NCI-H187 (cell line): ENCODE measurements at regions not wholly inside any gene's neighbourhood (a gene's known extent, or its start where the extent isn't known, plus 50 kb on each side); places are given as distances from the start of the nearest gene placed in this dataset.
A peak's percentile ranks its signal among the peaks of the same experiment; 100 is the strongest.

Experiments
- DNase-seq, 2 experiments: peaks; one replicate each; lab custom pipeline; 2025; lab: John Stamatoyannopoulos, UW

DNA sequence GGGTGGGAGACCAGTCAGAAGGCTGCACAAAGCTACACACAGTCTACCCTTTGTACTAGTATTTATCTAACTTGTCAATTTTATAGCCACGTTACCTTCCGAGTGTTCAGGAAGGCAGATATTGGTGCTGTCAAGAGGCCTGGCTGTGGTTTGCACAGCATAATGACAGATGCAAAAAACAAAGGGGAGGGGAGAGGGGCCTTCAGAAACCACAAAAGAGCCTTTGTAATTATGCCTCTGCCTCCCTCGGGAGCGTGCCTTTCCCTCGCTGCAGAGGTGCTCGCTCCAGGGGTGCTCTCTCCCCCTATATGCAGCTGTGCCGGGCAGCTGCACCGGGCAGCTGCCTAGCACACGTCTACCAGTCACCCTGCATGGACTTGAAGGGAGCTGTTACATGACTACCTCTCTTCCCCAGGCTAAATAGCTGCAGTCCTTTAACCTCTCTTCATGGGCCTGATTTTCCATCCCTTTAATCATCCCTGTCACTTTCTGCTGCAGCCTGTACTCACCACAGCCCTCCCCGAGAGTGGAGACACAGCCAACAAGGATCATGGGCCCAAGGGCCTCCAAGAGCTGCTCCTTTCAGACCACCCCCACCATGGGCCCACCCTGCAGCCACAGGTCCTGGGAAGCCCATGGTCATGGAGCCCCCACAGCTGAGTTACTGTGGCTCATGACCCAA lies 168.4 kb upstream of the PKDCC start:
- peak; percentile 58 to 77 for DNase-seq

DNA sequence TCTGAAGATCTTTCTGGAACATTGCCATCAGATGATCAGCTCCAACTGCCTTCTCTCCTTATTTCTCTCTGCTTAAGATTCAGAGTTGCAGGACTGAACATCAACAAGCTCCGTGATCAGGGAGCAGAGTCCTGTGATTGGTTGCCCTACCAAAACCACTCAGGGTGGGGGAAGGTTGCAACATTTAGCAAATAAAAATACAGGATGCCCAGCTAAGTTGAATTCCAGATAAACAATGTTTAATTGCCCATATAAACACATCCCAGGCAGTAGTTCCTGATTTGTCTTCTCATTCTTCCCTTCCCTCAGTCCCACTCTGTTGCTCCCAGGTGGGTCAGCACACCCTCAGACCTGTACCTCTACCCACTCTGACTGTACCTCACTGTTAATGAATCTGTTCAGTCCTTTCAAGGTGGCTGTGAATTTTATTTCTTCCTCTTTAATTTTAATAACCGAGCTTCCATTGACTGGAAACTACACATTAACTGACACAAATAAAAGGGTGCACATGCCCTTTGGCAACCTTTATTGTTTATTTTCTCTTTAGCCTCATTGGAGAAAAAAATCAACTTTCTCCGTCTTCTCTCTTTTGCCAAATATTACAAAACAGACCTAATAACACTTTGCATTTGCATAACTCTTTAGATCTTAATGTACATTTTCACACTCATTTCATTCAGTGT lies 167.1 kb upstream of the PKDCC start:
- DNase-seq = no peak

DNA sequence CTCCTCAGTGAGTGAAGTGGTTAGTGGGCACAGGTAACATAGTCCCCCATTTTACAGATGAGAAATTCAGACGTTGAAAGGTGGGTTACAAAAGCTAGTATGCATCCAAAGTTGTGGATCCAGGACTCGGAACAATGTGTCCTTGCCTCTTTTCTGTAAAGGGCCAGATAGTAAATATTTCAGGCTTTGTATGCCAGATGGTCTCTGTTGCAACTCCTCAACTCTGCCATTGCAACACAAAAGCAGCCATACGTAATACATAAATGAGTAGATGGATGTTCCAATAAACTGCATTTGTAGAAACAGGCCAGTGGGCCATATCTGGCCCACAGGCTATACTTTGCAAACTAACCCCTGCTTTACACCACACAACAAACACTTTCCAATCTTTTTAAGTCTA lies 166.6 kb upstream of the PKDCC start:
- no peak for DNase-seq

DNA sequence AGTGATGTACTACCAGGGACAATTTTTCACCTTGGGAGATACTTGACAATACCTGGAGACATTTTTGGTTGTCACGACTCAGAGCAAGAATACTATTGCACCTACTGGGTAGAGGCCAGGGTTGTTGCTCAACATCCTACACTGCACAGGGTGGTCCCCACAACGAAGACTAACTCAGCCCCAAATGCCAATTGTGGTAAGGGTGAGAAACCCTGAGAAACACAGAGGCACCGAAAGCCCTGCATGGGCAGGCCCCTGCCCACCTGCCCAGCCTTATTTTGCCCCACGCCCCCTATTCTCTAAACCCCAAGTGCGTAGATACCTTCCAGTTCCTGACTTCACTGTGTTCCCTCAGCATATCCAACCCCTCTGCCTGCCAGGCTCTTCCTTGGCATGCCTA lies 163.1 kb upstream of the PKDCC start:
- no peak for DNase-seq

DNA sequence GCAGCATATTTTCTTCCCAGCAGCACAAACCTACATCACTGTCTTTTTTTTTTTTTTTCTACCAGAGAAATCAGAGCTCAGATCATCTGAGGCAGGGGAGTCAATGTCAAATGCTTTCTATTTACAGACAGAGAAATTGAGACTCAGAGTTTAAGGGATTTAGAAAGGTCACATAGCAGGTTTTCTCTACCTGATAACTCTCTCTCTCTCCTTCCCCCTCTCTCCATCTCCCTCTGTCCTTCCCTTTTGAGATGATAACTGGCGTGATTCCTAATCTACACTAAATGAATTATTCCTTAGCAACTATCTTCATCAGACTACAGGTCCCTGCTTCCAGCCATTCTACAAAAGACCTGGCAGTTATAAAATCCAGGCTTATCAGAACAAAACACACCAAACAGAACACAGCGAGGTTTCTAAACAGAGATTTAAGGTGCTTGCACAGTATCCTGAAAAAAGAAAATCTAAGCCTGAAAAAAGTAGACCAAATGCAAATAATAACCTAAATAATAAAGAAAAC lies 161.6 kb upstream of the PKDCC start:
- no peak for DNase-seq

DNA sequence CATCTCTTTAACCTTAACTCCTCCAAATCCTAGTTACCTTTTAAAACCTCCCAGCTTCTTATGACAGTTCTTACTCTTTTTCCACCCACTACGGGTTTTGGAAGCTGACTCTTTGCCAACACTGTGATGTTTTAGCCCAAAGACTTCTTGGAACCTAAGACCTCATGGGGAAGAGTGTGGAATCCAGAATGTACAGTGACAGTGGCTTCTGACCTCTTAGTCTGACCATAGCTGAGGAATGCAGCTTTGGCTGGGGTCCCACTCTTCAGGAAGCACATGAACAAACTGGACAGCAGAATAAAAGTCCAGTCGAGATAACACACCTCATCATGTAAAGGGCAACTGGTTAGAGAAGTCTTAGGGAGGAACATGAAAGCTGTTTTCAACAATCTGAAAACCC lies 161.1 kb upstream of the PKDCC start:
- DNase-seq = no peak

DNA sequence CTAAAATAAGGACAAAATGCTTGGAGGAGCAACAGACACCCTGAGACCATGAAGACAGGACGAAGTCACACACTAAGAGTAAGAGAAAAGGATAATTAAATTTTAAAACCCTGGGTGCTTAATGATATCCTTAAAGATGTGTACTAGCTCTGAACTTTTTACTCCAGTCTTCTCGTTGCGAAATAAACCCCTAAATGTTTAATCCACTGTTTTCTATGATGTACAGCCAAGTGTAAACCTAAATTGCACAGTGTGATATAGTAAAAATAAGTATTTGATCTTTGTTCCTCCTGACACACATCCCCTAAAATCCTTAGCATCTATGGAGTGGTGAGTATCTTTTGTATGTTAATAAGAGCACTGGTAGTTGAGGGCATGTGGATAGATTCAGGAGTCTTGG lies 157.5 kb upstream of the PKDCC start:
- no peak for DNase-seq

DNA sequence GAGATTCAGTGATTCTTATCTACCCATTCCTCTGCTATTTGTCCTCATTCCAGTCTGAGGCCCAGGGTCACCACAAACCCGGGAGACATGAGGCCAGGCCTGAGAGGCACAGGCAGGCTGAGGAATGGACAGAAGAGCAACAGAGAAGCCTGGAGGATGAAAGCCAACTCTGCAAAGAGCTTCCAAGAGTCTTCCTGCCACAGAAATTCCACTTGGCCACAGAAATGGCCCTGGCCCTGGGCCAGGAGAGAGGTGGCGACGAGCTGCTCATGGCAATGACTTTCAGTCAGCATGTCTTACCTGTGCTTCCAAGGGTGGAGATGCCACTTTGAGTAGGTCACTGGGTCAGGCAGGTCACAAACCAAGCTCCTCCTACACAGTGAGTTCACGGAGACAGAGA lies 155.3 kb upstream of the PKDCC start:
- no peak for DNase-seq

DNA sequence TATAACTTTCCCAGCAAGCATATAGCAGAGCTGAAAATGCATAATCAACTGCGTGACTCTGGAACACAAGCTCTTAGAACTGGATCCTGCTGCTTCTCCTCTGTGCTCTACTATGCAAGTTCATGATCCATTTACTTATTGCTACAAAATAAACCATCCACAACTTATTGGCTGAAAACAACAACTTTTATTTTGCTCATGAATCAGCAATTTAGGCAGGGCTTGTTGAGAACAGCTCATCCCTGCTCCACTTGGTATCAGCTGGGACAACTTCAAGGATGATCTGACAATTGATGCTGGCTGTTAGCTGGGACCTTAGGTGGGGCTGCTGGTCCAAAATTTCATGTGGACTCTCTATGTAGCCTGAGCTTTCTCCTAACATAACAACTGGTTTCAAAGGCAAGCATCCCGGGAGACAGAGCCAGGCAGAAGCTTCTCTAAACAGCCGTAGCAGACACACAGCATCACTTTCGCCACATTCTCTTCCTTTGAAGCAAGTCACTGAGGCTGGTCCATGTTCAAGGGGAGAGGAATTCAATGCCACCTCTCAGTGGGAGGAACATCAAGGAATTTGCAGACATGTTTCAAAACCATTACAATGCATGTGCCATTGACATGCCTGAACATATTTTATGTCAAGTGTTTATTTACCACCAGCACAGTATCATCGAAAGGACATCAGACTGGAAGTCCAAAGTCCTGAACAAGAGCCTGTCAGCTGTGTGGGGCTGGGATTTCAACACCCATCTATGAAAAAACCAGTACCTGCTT lies 153.1 kb upstream of the PKDCC start:
- DNase-seq = no peak

DNA sequence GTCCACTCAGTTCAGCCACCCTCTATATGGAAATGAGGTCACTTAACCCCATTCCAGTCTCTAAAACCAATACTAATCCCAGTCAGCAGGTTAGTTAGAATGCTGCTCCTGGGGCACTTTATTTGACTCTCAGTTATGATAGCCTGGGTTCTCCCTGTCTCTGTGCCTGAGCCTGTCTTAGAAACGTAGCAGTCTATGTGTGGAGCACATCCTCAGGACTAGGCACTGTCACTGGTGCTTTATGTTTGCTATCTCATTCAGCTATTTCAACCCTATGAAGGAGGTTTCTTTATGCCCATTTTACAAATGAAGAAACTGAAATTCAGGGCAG lies 152.5 kb upstream of the PKDCC start:
- DNase-seq = no peak

DNA sequence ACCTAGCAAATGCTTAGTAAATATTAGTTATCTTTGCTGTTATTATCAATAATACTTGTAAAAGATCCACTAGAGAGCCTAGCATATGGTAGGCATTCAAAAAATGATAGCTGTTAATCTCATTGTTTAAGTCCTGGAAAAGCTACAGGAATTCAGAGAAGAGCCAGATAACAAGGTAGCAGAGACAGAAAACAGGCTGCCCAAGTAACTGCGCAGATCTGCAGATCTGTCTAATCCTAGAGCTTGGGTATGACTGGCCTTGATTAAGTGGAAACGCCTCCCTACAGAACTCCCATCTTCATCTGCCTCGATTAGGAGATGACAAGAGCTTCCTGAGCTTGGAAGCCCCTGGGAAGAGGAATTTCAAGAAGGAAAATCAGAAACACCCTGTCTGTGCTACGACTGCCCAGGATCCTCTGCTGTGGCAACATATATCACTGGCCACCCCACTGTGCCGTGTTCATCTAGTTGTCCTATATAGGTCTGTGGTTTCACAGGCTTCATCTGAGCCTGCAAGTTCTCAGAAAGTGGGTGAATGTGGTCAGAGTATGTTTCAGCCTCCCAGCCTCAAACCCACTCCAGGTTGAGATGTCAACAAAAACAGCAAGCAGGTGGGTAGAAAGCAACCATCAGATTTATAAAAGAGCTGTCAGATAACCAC lies 151.5 kb upstream of the PKDCC start:
- DNase-seq = no peak

DNA sequence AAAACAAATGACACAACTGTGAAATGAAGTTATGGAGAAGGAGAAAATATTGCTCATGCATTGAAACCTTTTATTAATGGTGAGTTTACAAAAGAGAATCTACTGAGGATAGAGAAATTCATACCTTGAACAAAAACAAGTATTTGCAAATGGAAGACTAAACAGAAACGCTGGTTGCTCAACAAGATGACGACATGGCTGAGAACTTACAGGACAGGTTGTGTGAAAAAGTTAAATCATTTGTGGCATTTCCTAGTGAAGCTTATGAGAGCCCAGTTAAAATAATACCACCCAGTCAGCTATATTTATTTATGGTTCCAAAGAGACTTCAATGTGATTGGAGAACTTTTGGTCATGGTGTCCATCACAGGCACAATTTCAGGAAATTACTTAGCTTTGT lies 148.6 kb upstream of the PKDCC start:
- no peak for DNase-seq

DNA sequence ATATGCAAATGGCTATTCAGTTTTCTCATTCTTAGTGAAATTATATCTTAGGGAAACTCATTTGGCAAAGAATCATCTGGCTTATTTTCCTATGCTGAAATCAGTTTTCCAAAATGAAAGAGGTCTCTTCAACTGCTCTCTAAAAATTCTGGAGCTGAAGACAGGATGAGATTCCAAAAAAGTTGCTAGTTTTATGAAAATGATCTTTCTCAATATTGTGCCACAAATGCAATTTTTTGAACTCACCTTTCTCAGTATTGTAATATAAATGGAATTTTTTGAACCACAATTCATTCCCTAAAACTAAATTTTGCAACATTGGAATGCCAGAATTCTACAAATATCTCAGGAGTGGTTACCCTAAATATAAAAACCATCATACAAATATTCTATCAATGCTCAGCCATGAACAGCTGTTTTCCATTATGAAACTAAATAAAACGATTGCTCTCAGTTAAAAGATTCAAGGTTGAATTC lies 147.7 kb upstream of the PKDCC start:
- DNase-seq = no peak

DNA sequence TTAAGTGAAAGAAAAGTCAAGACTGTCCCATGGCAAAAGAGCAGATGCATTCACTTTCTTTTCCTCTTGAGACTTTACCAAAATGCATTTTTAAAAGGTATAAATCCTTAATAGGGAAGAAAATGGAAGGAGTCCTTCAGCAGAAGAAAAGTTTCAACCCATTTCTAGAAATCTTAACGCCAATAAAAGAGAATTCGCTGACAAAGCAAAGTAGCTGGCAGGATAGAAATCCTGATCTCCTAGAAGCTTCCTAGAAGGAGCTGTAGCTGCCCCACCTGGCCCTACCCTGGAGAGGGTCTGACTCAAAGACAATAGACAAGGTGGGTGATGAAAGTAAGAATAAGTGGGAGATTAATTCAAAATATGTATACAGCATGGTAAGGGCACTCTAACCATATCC lies 144.9 kb upstream of the PKDCC start:
- DNase-seq = no peak

DNA sequence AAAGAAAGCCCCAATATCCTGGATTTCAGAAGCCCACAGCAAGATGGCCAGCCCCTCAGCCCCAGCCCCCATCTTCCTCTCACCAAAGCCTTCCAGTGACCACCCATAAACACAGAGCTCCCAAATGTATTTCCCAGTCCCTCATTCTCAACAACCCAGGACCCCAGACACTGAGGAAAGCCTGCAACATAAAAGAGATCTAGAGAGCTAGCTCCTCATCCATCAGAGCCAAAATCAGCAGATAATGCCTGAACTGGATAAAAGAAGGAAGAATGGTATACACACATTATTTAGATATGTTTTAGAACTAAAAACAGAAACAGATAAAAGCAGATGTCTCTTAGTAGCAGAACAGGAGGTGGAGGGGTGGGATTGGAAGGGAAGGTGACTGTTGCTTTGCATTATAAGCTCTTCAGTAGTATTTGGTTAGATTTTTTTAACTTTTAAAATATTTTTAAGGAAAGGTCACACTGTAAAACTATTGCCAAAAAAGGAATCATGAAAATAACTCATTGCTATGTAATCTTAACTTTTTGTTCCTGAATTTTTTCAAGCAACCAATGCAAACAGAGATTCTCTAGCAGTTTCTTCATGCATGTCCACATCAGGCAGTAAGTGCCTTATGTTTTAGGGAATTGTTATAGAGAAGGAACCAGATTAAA lies 144.2 kb upstream of the PKDCC start:
- no peak for DNase-seq

DNA sequence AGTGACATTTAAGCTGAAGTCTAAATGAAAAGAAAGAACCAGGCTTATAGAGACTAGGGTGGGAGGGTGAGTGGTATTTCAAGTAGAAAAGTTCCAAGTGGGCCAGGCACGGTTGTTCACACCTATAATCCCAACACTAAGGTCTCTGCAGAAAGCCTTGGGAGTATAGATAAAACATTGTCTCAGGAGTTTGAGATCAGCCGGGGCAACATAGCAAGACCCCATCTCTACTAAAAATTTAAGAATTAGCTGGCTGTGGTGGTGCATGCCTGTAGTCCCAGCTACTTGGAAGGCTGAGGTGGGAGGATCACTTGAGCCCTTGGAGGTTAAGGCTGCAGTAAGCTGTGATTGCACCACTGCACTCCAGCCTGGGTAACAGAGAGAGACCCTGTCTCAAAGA lies 143.4 kb upstream of the PKDCC start:
- DNase-seq = no peak

DNA sequence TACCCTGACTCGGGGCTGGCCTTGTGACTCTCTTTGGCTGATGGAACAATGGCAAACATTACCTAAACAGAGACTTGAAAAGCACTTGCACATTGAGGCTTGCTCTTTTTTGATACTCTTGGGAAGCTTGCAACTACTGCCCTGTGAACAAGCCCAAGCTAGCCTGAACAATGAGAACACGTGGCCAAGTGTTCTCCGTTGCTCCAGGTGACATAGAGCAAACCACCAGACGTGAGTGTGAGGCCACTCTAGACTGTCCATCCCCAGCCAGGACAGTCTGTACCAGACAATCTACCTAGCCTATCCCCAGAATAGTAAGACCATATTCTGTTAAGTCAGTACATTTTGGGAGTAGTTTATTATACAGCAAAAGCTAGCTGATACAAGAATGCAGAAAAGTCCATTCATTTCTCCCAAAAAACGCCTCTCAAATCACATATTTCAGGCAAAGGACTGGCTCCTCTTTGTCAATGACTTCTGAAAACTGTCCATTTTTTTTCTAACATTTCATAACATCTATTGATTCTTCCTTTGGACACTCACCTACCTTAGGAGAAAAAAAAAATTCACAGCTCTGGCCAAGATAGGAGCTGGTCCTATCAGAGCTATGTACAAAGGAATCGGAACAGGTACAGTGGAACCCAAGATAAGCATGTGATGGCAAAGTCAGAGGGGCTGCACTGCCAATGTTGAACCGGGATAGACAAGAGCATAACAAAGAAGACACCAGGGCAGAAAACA lies 142.1 kb upstream of the PKDCC start:
- DNase-seq = no peak

DNA sequence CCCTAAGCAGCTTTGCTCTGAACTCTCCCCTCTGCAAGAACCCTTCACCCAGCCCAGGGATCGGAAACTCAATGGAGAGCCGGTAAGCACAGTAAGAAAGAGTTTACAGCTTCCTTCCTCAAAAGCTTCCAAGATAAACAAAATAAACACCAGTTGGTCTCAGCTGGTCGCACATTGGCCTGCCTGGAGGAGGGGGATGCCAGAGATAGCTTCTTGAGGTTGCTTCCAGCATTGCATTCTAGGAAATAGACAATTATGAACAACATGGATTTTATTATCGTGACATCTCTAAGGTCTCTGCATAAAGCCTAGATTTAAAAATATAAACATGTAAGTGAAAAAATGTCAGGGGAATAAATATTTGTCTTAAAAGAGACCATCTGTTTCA lies 141.5 kb upstream of the PKDCC start:
- DNase-seq = no peak

DNA sequence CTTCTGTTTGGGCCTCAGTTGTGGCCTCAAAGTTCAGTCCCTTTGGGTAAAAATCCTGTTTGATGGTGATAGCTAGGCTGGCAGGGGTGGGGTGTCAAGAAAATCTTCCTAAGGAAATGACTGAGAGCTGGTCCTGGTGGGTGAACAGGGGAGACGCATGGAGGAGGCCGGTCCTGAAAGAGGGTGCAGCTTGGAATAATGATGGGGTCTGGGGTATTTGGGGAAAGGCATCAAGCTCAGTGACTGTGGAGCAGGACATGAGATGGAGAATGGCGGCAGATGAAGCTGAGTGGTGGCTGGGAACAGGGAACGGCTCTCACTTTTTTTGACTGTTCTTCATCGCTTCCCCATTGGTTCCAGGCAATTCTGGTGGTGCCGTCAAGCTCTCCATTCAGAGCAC lies 140.7 kb upstream of the PKDCC start:
- no peak for DNase-seq

DNA sequence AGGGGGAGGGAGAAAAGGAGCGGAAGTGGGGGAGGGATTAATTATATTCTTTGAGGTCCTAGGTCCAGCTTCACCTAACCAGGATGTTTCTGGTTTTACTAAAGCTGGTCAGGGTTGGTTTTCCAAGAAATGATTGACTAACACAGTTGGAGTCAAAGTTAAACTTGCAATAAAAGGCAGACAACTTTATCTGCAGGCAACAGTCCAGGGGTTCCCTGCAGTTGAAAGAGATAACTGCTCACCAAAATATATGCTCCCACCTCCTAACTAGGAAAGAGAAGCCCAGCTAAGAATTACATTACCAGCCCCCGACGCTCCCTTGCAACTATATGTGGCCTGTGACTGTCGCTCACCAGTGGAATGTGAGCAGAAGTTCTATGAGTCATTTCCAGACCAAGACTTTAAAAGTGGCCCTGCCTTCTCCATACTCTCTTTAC lies 140.0 kb upstream of the PKDCC start:
- no peak for DNase-seq

DNA sequence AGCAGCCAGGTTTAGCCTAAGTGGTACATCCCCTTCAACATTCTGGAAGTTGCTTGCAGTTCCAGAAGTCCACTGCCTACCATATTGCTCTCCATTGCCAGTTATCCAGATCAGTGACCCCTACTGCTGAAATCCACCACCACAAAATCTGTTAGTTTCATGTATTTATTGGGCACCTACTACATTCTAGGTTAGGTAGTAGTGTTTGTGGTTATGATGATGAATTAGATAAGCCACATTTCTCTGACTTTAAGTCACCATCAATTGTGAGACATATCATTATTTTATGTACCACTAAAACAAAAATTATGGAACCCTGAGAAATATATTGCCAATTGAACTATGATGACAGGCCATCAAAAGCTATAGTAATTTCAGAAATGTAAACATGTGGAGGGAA lies 139.5 kb upstream of the PKDCC start:
- DNase-seq = no peak
